ENCODE measurements at regions not wholly inside any gene's neighbourhood (a gene's known extent, or its start where the extent isn't known, plus 50 kb on each side); places are given as distances from the start of the nearest gene placed in this dataset.

DNA sequence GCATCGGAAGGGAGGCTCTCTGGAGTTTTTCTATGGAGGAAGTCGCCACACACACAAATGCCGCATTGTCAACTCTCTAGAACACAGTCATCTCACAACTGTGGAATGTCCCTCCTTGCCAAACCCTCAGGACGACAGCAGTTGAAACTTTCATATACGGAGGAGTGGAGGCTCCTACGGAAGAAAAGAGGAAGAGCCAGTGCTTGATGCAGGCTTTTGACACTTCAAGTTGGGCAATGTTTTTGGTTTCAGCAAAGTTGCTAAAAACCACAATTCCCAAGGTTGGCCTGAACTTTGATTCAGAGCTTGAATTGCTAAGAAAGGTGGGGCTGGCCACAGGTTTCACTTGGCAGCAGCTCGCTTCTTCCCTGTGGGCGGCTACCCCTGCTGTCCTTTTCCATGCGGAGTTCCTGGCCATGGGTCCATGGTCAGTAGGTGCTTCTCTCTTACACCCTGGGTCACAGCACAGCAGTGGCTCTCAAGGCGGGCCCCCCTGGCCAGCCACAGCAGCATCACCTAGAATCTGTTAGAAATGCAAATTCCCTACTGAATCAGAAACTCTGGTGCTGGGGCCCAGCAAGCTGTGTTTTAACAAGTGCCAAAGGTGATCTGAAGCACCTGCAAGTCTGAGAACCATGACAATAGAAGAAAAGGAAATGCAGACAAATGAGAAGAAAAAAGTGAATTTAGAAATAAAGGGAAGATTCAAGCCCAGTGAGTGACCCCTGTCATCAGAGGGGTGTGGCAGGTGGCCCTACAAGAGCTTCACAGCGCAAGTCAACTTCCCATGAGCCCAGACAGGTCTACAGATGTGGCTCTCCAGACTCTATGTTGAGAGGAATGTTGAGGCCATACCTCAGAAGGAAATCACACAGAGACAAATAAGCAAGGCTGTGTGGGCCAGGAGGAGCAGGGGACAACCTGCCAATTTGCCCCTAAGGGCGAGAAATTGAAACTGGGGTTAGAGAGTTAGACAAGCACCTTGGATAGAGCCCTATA, 856.4 kb downstream of the RNF144A start:
- no peak for DNase-seq

DNA sequence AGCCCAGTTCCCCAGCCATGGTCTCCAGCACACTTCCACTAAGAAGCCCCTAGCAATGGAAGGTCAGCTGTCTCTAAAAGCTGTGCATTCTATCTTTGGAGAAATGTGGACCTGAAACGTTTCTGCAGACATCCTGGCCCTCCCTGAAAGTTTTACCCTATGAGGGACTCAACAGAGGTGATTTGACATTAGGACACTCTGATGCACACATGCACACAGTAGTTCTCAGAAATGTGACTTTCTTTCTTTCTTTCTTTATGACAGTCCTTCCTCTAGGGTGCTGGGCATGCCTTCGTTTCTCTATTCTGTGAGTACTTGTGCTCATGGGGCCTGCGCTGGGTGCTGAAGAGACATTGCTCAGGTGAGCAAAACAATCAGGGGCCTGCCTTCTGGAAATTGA, 857.3 kb downstream of the RNF144A start:
- DNase-seq, result no peak

DNA sequence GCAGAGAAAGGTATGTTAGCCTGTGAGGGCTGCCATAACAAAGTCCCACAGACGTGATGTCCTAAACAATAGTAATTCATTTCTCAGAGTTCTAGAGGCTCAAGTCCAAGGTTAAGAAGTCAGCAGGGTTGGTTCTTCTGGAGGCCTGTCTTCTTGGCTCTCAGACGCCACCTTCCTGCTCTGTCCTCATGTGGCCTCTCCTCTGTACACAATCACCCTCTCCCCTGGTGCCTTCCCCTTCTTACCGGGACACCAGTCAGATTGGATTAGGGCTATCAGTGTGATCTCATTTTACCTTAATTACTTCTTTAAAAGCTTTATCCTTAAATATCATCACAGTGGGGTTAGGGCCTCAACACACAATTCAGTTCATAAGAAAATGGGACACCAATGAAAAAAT, 860.5 kb downstream of the RNF144A start:
- DNase-seq, result no peak

DNA sequence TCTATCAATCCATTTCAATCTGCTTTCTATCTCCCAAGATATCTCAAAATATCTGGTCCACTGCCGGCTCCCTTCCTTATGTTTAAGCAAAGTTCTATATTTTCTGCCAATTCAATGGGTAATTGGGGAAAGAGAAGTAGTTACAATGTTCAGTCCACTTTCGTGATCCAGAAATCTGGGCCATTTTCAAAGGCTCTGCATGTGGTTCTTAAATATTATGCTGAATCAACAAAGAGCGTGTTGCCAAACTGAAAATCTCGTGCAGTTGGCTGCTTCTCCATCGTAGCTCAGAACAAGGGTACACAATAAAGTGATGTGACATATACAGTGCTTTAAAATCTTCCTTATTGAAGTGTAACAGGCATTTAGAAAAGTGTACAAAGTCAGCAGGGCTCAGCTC, 863.1 kb downstream of the RNF144A start:
- DNase-seq, result no peak

DNA sequence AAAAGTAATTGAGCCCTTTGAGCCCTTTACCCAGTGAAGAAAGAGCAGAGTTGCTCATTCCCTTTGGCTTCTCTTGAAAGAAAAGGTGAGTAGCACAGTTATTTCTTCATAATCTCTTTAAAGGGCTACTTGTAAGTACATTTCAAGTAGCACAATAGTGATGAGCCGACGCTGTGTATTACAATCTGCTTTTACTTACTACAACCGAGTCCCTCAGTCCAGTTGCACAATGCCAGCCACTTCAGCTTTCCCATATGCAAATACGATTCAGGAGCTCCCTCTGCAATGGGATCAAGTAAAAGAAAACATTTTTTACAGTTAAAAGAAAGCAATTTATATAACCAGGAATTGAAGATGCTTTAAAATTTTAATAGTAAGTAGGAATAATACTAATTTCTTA, 868.5 kb downstream of the RNF144A start:
- no peak for DNase-seq

DNA sequence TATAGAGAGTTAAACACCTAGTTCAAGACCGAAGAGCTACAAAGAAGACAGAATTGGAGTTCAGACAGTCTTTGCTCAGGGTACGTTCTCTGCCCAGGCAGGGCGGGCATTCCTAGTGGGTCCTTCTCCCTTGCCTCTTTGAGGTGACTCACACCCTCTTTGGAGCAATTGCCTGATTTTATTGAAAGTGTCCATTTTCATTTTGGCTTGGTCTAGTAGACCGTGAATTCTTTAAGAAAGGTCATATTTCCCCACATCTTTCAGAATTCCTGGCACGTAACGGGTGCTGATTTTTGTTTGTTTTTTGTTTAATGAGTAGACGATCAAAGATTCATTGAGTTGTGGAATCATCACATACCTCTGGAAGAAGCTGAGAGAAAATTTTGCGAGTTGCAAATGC, 871.5 kb downstream of the RNF144A start:
- DNase-seq, result no peak

DNA sequence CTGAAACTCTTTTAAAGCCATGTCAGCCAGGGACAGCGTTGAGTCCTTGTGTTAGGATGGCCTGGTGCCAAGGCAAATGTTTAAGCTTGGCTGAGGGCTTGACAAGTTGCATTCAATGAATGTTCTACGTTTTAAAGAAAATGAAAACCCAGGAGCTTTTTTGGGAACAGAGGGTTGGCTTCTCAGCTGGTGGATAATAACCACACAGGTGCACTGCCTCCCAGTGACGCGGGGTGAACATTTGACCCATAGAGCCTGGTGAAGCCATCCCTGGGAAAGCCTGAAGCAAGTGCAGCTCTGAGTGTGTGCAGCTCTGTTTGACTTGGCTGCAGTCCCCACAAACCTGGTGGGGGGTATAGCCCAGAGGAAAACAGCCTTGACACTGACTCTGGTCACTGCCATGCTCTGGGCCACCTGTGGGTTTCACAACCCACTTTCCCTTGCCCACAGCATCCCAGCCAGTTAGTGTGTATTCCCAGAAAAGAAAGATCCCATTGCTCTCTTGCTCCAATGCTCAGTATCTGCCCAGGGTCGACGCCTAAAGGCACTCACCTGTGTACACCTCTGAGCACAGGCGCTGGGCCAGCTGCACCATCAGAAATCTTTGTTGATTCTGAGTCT, 874.9 kb downstream of the RNF144A start:
- no peak for DNase-seq

DNA sequence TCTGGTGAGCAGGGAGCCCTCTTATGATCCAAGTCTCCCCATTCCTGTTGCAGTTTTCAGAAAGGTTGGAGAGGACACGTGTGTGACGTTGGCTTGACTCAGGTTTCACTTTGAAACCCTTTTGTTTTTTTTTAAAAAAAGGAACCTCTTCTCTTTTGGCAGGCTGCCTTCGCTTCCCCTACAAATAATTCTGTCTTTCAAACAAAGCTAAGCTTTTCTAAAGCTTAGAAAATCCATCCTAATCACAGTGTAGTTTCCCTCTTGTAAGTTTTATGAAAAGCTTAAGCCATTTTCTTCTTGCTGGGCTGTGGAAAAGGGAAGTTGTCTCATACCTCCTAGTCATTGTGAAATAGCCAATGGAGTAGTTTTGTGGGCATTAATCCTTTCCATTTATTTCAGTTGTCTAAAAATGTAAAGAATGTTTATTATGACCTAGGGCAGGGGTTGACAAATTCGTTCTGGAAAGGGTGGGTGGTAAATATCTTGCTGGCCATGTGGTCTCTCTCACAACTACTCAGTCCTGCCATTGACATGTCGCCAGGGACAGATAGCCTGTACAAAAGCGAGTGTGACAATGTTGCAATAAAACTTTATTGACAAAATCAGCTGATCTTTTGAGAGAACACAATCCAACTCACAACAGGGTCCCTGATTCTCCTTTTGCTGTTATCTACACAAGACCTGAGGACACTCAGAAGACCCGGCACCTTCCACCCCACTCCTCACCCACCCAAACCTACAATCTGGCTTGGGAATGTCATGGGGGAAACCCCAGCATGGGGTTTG, 878.8 kb downstream of the RNF144A start:
- no peak for DNase-seq

DNA sequence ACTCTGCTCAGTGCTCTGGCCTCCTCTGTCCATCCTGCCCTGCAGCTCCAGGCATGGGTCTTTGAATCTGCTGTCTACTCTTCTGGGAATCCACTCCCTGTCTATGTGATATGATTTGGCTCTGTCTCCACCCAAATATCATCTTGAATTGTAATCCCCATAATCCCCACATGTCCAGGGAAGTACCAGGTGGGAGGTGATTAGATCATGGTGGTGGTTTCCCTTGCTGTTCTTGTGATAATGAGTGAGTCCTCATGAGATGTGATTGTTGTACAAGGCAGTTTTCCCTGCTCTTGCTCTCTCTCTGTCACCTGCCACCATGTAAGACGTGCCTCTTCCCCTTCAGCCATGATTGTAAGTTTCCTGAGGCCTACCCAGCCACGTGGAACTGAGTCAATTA, 881.8 kb upstream of the ID2 start:
- no peak for DNase-seq

DNA sequence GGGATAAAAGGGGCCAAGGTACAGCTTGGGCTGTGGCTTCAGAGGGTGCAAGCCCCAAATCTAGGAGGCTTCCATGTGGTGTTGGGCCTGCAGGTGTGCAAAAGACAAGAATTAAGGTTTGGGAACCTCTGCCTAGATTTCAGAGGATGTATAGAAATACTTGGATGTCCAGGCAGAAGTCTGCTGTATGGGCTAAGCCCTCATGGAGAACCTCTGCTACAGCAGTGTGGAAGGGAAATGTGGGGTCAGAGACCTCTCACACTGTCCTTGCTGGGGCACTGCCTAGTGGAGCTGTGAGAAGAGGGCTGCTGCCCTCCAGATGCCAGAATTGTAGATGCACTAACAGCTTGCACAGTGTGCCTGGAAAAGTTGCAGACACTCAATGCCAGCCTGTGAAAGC, 880.6 kb upstream of the ID2 start:
- DNase-seq, result no peak

DNA sequence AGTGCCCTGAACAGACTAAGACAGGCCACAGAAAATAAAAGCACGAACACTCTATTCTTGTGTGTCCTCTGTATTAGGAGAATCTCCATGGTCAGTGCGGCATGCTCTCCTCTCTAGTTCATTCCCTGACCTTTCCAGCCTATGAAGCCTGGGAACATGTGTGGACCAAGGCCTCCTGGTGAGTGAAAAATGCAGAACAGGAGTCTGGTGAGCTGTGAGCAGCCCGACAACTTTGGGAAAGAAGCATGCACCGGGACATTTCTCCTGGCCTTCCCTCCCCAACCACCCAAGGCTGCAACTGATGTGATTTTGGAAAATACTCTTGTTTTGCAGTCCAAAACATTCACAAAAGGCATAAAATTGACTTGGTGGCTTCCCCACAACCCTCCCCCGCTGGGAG, 878.3 kb upstream of the ID2 start:
- no peak for DNase-seq

DNA sequence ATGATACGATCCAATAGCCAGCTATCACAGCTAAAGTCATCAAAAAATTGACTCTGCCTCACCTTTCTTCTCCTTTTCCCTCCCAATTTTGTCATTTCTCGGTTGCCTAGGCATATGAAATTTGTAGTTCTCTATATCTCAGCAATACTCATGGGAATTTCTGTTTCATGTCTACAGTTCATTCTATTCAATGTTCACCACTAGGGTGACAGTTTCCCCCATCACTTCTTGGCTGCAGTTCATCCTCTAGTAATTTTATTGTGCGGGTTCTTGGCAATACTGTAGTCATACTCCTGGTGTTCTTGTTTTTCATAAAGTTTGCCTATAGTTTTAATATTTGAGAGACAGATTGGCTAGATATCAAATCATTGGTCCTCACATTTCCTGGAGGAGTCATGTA, 872.2 kb upstream of the ID2 start:
- DNase-seq, result no peak

DNA sequence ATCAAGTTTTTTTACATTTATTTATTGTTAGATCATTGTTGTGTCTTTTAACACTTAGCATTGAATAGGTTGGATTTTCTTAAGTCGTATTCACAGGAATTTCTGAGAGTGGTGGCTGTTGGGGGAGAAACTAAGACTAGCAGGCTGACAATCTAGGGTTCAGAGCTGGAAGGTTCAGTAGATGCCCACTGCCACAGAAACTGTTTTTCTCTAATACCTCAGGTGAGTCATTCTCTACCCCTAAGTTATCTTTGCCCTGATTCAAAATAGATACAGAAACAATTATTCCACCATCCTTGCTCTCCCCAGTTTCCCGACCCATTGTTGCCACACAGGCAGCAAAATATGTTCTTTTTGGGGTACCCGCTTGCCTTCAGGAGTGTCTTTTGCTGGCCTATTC, 870.8 kb upstream of the ID2 start:
- DNase-seq, result no peak

DNA sequence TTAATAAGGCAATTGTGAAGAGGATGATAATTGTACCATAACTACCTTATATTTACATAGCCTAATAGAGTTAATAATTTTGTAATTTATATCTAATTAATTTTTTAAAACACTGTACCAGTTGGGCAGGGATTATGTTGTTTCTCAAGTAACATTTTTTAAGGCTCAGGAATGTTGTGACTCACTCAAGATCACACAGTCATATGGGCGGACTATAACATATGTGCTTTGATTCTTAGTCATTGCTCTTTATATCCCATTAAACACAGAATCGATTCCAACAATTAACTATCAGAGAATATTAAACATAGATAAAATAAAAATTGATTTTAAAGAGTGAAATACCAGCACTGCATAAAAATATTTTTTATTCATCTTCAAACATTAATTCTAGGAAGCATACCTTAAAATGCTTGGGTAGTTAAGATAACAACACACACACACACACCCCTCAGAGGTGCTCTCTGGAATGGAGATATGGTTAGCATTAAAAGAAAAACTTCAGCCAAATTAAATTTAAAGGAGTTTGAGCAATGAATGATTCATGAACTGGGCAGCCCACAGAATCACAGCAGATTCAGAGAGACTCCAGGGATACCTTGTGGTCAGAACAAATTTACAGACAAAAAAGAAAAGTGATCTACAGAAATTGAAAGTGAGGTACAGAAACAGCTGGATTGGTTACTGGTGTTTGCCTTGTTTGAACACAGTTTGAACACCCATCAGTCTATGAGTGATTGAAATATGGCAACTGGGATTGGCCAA, 869.4 kb upstream of the ID2 start:
- DNase-seq, result no peak

DNA sequence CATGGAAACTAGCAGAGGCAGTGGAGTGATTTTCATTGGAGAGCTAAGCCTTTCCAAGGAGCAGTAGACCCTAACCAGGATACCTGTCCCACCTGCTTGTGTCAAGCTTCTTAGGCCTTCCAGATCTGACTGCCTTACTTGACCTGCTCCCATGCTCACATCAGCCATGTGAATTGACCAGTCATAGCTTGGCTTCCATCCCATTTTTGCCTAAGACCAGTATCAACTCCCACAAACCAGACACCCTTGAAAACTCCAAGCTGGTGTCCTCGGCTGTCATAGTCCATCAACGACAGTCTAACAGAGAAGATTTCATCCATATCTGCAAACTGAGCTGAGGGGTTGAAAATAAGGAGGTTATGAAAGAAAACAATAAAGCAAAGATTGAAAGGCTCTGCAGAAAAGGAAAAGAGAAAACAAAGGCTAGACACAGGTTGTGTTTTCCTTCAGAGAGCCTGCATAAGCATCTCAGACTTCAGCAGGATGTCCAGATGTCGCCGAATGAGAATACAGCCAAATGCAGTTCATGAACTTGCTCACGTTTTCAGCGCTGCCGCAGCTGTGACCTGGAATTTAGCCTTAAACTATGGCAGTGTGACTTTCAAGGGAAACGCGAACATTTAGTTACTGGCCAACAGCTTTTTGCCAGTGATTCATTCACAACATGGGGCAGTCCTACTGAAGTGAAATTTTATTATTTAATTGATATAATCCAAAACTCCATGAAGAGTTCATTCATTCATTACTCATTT, 868.1 kb upstream of the ID2 start:
- DNase-seq, result no peak

DNA sequence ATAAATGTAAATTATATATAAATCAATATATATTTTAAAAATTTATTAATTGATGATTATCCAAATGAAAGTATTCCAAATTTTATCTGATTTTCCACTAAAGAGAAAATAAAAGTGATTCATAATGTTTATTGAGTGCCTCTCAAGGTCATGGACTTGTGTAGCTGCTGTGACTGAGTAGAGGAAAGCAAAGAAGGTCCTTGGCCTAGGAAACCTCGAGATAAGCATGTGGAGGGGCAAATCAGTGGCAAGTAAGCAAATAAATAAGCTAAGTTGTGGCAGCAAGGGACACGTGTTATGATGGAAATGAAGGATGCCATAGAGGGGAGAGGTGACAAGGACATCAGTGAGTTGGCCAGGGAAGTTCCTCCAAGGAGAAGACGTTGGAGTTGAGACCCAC, 866.1 kb upstream of the ID2 start:
- no peak for DNase-seq

DNA sequence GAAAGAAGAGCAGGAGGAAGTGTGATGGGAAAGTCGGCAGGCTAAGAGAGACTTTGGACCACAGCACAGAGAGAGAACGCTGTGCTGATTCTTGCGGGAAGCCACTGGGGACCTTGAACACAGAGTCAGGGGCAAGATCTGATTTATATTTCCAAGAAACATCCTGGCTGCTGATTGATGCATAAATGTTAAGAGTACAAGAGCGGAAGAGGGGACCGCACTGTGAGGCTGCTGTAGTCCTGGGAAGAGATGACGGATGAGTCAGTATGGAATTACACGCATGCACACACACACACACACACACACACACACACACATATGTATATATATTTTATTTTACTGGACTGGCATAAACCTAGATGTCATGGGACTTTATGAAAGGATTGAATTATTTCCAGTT, 865.6 kb upstream of the ID2 start:
- DNase-seq, result no peak

DNA sequence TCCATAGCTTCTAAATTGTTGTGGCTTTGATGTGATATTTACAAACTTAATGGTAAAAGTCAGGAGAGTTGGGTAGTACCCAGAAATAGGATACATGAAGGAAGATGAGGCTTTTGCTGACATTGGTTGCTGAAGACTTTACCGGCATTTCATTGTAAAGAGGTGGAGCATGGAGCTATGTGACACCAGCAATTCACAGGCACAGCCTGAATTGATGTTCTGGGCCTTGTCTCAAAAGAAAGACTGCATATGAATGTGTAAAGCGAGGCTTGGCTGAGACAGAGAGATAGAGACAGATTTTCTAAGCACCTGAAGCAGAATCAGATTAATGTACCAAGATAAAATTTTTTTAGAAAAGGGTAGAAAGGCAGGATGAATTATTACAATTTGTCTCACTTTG, 864.9 kb upstream of the ID2 start:
- DNase-seq, result no peak

DNA sequence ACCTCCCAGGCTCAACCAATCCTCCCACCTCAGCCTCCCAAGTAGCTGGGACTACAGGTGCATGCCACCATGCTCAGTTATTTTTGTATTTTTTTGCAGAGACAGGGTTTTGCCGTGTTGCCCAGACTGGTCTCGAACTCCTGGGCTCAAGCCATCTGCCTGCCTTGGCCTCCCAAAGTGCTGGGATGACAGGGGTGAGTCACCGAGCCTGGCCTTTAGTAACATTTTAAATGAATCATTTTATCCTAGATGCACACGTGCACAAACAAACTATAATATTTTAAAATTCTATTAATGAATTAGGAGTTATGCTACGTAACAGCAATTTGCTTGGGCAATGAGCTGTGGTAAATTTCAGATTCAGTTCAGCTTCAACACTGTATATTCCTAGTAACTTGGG, 862.5 kb upstream of the ID2 start:
- DNase-seq, result no peak

DNA sequence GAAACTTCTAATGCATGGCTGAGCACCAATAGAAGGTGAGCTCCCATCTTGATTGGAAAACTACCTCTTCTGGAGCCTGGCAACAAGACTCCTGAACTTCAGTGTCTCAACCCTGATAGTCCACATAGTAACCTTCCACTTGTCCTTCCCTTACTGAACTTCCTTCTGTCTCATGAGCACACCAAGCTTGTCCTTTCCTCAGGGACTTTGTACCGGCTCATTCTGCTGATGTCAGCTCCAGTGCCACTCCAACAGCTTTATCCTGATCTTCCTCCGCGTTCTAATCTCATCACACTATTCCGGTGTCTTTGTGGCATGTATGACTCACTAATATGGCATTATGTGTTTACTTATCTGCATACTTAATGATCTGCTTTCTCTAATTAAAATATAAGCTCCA, 862.0 kb upstream of the ID2 start:
- no peak for DNase-seq

DNA sequence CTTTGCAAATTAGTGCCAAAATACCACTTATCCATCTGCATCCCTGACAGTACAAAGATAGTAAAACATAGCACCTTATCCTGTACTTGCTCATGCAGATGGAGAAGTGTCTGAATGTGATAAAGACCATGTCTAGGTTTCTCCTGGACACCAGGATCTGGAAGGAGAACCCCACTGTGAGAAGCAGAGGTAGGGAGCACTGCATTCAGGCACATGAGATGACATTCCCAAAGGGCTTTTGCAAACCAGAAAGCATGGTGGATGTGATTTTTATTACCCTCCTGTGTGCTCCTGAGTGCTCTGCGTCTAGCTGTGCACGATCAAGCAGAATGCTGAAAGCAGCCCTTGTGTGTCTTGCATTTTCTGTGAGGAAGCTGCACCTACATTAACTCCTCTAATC, 857.6 kb upstream of the ID2 start:
- no peak for DNase-seq
